ENCODE measurements at regions not wholly inside any gene's neighbourhood (a gene's known extent, or its start where the extent isn't known, plus 50 kb on each side); places are given as distances from the start of the nearest gene placed in this dataset.
"Not testable (repeated sequence)": the region's sequence is repeated elsewhere in the genome, so short reads cannot be mapped to it uniquely, and the experiment has no call there.

- DNase-seq (ENCODE audit: low read depth): peak; percentile 52
- H3K4me3 ChIP-seq (ENCODE audit: low read depth, low read length): not testable (repeated sequence)
Measured at GRCh38 chr22:38375784-38376183, 58.6 kb upstream of the CSNK1E start.

- H3K4me3 ChIP-seq (ENCODE audit: low read depth, low read length); DNase-seq (ENCODE audit: low read depth): not testable (repeated sequence)
Measured at GRCh38 chr22:38375005-38375404, 57.8 kb upstream of the CSNK1E start.

- not testable (repeated sequence) for H3K4me3 ChIP-seq (ENCODE audit: low read depth, low read length); DNase-seq (ENCODE audit: low read depth)
Measured at GRCh38 chr22:38374433-38374831, 57.2 kb upstream of the CSNK1E start.

GRCh38 chr22:38373783-38374432, 56.7 kb upstream of the CSNK1E start:
- DNase-seq (ENCODE audit: low read depth); H3K4me3 ChIP-seq (ENCODE audit: low read depth, low read length): not testable (repeated sequence)

GRCh38 chr22:38372665-38373064, 55.4 kb upstream of the CSNK1E start:
- DNase-seq (ENCODE audit: low read depth); H3K4me3 ChIP-seq (ENCODE audit: low read depth, low read length): not testable (repeated sequence)

GRCh38 chr22:38370490-38370889, 53.3 kb upstream of the CSNK1E start:
- not testable (repeated sequence) for DNase-seq (ENCODE audit: low read depth); H3K4me3 ChIP-seq (ENCODE audit: low read depth, low read length)

- H3K4me3 ChIP-seq (ENCODE audit: low read depth, low read length); DNase-seq (ENCODE audit: low read depth): not testable (repeated sequence)
Measured at GRCh38 chr22:38369132-38369531, 51.9 kb upstream of the CSNK1E start.
